ENCODE measurements at regions not wholly inside any gene's neighbourhood (a gene's known extent, or its start where the extent isn't known, plus 50 kb on each side); places are given as distances from the start of the nearest gene placed in this dataset.

DNA sequence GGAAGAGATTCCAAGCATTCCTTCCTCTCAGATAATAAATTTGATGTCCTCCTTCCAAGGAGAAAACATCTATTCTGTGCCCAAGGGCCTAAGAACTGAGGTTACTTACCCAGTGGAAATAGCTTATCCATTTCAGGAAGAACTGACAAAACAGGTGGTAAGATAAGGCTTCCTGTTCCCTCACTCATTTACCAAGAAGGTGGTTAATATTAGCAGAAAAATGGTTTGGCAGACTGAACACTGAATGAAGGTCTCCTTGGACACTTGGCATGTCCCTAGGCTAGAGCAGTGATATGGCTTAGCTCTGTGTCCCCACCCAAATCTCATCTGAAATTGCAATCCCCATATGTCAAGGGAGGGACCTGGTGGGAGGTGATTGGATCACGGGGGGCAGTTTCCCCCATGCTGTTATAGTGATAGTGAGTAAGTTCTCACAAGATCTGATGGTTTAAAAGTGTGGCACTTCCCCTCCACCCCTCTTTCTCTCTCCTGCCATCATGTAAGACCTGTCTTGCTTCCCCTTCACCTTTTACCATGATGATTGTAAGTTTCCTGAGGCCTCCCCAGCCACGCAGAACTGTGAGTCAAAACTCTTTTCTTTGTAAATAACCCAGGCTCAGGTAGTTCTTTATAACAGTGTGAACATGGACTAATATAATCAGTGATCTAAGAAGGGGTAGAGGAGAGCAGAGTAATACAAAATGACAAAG is 127.4 kb downstream of the ST8SIA2 start:
- no TSS peak for BruUV-seq (replicated peaks)
- TF ChIP-seq EZH2 (IDR thresholded peaks at IDR 0.05; ENCODE audit: low read length, unreplicated experiment) = no peak
- TF ChIP-seq, protein P1, sequence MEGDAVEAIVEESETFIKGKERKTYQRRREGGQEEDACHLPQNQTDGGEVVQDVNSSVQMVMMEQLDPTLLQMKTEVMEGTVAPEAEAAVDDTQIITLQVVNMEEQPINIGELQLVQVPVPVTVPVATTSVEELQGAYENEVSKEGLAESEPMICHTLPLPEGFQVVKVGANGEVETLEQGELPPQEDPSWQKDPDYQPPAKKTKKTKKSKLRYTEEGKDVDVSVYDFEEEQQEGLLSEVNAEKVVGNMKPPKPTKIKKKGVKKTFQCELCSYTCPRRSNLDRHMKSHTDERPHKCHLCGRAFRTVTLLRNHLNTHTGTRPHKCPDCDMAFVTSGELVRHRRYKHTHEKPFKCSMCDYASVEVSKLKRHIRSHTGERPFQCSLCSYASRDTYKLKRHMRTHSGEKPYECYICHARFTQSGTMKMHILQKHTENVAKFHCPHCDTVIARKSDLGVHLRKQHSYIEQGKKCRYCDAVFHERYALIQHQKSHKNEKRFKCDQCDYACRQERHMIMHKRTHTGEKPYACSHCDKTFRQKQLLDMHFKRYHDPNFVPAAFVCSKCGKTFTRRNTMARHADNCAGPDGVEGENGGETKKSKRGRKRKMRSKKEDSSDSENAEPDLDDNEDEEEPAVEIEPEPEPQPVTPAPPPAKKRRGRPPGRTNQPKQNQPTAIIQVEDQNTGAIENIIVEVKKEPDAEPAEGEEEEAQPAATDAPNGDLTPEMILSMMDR (conservative IDR thresholded peaks at IDR 0.05; ENCODE audit: low read depth, low read length) = no peak
- no peak for TF ChIP-seq EZH2phosphoT487 (IDR thresholded peaks at IDR 0.05; ENCODE audit: borderline replicate concordance, low read length)
- no peak for DNase-seq
- Histone ChIP-seq H3K4me1 (ENCODE audit: insufficient read depth, low read length) (no peaks in the 10 kb centered on the region), H3K79me2 (ENCODE audit: low read length) (no peaks in the 10 kb centered on the region), H3K9me3 (ENCODE audit: low read length) (no peaks in the 10 kb centered on the region), H3K4me3 (ENCODE audit: low read length) (no peak overlapping the region), H3K9ac (ENCODE audit: low read length) (no peak overlapping the region), H2AFZ (ENCODE audit: low read length) (no peak overlapping the region; the same call in 1 of the 2 replicates), H3K27me3 (ENCODE audit: low read length) (peaks cover 3% of the 10 kb centered on the region; the same call in 1 of the 2 replicates), H3K4me2 (ENCODE audit: low read length) (no peak overlapping the region), H4K20me1 (ENCODE audit: low read length) (no peaks in the 10 kb centered on the region), H3F3A (ENCODE audit: low read length, unreplicated experiment) (no peaks in the 10 kb centered on the region), H3K9me2 (replicated peaks; ENCODE audit: low read length) (no peaks in the 10 kb centered on the region), H3K36me3 (ENCODE audit: low read depth, low read length) (no peaks in the 10 kb centered on the region), H3K27ac (ENCODE audit: low read length) (no peak overlapping the region)
- ATAC-seq = no peak
- POLR2A ChIA-PET (ENCODE audit: unreplicated experiment) = no interaction called here
- CTCF ChIA-PET = interaction anchor here (0.6 to 1.0 kb wide), 3 partner anchors 162 to 198 kb away, joined by 3 to 10 read pairs (median 9); no protein-coding TSS in a partner anchor
- intact Hi-C loops (cut with micrococcal nuclease) = loop anchor here (1.0 to 5.0 kb wide), 2 partner anchors 161 to 194 kb away; no protein-coding TSS in a partner anchor

DNA sequence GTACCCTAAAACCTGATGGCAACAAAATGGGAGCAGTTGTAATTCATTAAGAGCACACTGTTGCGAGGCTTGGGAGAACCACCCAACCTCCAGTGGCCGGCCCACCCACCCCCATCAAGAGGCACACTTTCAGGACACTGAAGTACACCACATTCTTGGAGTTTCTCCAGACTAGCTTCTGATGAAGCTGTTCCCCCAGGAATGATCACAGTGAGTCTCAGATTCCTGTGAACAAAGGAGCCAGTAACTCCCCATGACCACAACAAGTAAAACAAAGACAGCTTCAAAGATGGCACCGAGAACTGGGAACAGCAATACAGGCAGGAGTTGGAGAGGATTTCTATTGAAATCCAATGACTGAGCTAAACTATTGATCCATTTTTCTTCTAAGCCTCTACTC is 126.0 kb downstream of the ST8SIA2 start:
- no peaks in the 10 kb centered on the region for H3K9me3 ChIP-seq (ENCODE audit: low read length)
- DNase-seq (no peak), ATAC-seq (no peak)
- intact Hi-C loops (cut with micrococcal nuclease) = loop anchor here (5.0 kb wide), 1 partner anchor 163 kb away; no protein-coding TSS in a partner anchor
- ChIA-PET POLR2A (ENCODE audit: unreplicated experiment) (no interaction called here), CTCF (no interaction called here)
- H3K9ac ChIP-seq (ENCODE audit: low read length) = no peak overlapping the region
- H3K27ac ChIP-seq (ENCODE audit: low read length) = no peak overlapping the region
- no peak overlapping the region for H3K4me3 ChIP-seq (ENCODE audit: low read length)
- no peaks in the 10 kb centered on the region for H4K20me1 ChIP-seq (ENCODE audit: low read length)
- H3K36me3 ChIP-seq (ENCODE audit: low read depth, low read length) = no peaks in the 10 kb centered on the region
- no peaks in the 10 kb centered on the region for H3K9me2 ChIP-seq (replicated peaks; ENCODE audit: low read length)
- no peak for TF ChIP-seq EZH2phosphoT487 (IDR thresholded peaks at IDR 0.05; ENCODE audit: borderline replicate concordance, low read length)
- TF ChIP-seq, protein P1 (conservative IDR thresholded peaks at IDR 0.05; ENCODE audit: low read depth, low read length) = no peak
- TF ChIP-seq EZH2 (IDR thresholded peaks at IDR 0.05; ENCODE audit: low read length, unreplicated experiment) = no peak
- H3K27me3 ChIP-seq (ENCODE audit: low read length) = peaks cover 8% of the 10 kb centered on the region; the same call in 1 of the 2 replicates
- H3K79me2 ChIP-seq (ENCODE audit: low read length) = no peaks in the 10 kb centered on the region
- no peak overlapping the region for H3K4me2 ChIP-seq (ENCODE audit: low read length)
- no peaks in the 10 kb centered on the region for H3K4me1 ChIP-seq (ENCODE audit: insufficient read depth, low read length)
- BruUV-seq (replicated peaks) = no TSS peak
- H3F3A ChIP-seq (ENCODE audit: low read length, unreplicated experiment) = no peaks in the 10 kb centered on the region
- H2AFZ ChIP-seq (ENCODE audit: low read length) = no peak overlapping the region

Measured in PC-3 (cell line).